Spinal cord (tissue), 9 donors: ENCODE measurements at regions not wholly inside any gene's neighbourhood (a gene's known extent, or its start where the extent isn't known, plus 50 kb on each side); places are given as distances from the start of the nearest gene placed in this dataset.

Experiments used
- DNase-seq, 6 donors: peaks; one replicate each; pipeline versions ENCODE4 v3.0.0 to v3.0.0-alpha.2; 2013 to 2015; ENCODE audit warnings: low spot score in 6 of 6, low read depth in 4 of 6
- H3K27ac ChIP-seq: one replicate; pipeline ENCODE4 v1.5.1; 2013; ENCODE audit warnings: low read depth, low read length, control low read depth
- H3K27me3 ChIP-seq: one replicate; pipeline ENCODE4 v1.6.1; 2013; ENCODE audit warnings: low read length; ENCODE audit not compliant: control insufficient read depth, insufficient read depth
- H3K36me3 ChIP-seq: one replicate; pipeline ENCODE4 v1.6.1; 2013; ENCODE audit warnings: low read length; ENCODE audit not compliant: control insufficient read depth, insufficient read depth
- H3K4me1 ChIP-seq: one replicate; pipeline ENCODE4 v1.6.1; 2013; ENCODE audit warnings: low read length; ENCODE audit not compliant: control insufficient read depth, insufficient read depth
- H3K4me3 ChIP-seq: one replicate; pipeline ENCODE4 v1.5.1; 2013; ENCODE audit warnings: low read depth, low read length, control low read depth
- H3K9me3 ChIP-seq: one replicate; pipeline ENCODE4 v1.6.1; 2013; ENCODE audit warnings: low read length; ENCODE audit not compliant: control insufficient read depth, insufficient read depth
- WGBS: methylation state at CpG from one replicate; pipeline ENCODE4 v1.1.5; 2013; ENCODE audit warnings: missing lambda C conversion rate; ENCODE audit not compliant: insufficient coverage; 5-methylcytosine and 5-hydroxymethylcytosine counted together
- donor health status: healthy.

DNA sequence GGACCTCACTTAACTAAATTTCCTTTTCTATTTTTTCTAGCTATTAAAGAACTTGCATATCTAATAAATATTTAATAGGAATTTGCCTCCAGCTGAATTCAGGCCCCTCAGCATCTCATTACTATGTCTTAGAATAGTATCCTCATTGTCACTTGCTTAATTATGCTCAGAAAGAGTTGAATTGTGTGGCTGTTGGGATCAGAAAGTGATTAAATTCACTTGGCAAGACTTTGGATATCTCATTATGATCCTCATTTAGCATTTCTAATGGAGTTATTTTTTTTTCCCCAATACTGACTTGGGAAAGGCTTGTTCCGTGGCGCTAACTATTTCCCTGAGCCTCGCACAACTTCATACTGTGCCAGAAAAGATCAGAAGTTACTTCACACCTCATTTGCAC lies 158.8 kb downstream of the IDS start:
- H3K27me3 ChIP-seq: no peaks in the 10 kb centered on the region
- H3K4me3 ChIP-seq: no peak overlapping the region
- H3K36me3 ChIP-seq: no peaks in the 10 kb centered on the region
- H3K4me1 ChIP-seq: no peaks in the 10 kb centered on the region
- no peak overlapping the region for H3K27ac ChIP-seq
- DNase-seq: peak in 2 of 6 donors; percentile 50 to 70
- WGBS: no CpG with 5 or more reads among the region's 3 CpGs
- no peaks in the 10 kb centered on the region for H3K9me3 ChIP-seq

- WGBS: no CpG with 5 or more reads among the region's 2 CpGs
Measured at GRCh38 chrX:149322316-149322715, 182.8 kb downstream of the IDS start.

GRCh38 chrX:149313871-149314371 lies 191.2 kb downstream of the IDS start:
- peak in 2 of 6 donors; percentile 63 to 86 for DNase-seq
- H3K4me3 ChIP-seq: no peak overlapping the region
- H3K27ac ChIP-seq: peak overlapping the region; percentile 1

More at GRCh38 chrX:149322316-149322715, 182.8 kb downstream of the IDS start:
- Histone ChIP-seq H3K9me3 (no peaks in the 10 kb centered on the region), H3K36me3 (no peaks in the 10 kb centered on the region), H3K4me3 (no peak overlapping the region), H3K27ac (no peak overlapping the region), H3K27me3 (no peaks in the 10 kb centered on the region), H3K4me1 (no peaks in the 10 kb centered on the region)
- DNase-seq: no peak

DNA sequence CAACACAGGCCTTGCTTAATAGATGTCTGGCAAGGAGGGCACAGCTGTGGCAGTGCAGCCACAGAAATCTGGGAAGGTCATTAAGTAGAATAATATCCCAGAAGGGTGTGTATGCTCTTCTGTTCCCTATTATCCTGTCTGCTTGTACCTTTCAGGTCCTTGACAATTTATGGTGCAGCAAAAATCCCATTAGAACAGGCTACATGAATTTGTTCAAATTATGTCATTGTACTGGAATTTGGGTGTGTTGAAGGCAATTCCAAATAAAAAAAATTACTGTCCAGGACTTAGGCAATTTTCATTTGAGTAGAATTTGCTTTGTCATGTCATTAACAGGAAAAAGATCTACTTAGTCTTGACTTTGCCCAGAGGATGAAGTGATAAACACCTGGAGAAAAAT lies 192.1 kb downstream of the IDS start:
- Histone ChIP-seq H3K9me3 (no peaks in the 10 kb centered on the region), H3K4me1 (no peaks in the 10 kb centered on the region), H3K36me3 (no peaks in the 10 kb centered on the region), H3K4me3 (no peak overlapping the region), H3K27ac (no peak overlapping the region), H3K27me3 (no peaks in the 10 kb centered on the region)
- no peak for DNase-seq

More at GRCh38 chrX:149313871-149314371, 191.2 kb downstream of the IDS start:
- H3K27me3 ChIP-seq: no peaks in the 10 kb centered on the region
- no peaks in the 10 kb centered on the region for H3K9me3 ChIP-seq
- 27% methylated on average over 8 of the region's 11 CpGs for WGBS
- no peaks in the 10 kb centered on the region for H3K36me3 ChIP-seq
- H3K4me1 ChIP-seq: no peaks in the 10 kb centered on the region

DNA sequence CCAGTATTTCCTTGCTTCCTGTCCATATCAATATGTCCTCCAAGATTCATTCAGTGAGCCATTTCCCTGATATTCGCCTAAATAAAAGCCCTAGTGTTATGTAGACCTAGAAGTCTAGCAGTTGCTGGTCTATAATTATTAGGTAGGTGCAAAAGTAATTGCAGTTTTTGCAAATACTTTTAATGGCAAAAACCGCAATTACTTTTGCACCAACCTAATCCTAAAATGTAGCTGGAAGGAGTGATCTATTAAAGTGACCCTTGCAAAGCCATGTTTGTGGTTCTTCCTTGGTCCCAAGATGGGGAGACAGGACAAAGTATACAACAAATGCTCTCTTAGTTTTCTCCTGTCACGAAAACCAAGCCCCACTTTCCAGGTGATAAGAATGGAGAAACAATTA lies 193.0 kb downstream of the IDS start:
- Histone ChIP-seq H3K4me3 (no peak overlapping the region), H3K27ac (no peak overlapping the region), H3K9me3 (no peaks in the 10 kb centered on the region), H3K4me1 (no peaks in the 10 kb centered on the region), H3K36me3 (no peaks in the 10 kb centered on the region), H3K27me3 (no peaks in the 10 kb centered on the region)
- DNase-seq: no peak
- no CpG with 5 or more reads among the region's 3 CpGs for WGBS

DNA sequence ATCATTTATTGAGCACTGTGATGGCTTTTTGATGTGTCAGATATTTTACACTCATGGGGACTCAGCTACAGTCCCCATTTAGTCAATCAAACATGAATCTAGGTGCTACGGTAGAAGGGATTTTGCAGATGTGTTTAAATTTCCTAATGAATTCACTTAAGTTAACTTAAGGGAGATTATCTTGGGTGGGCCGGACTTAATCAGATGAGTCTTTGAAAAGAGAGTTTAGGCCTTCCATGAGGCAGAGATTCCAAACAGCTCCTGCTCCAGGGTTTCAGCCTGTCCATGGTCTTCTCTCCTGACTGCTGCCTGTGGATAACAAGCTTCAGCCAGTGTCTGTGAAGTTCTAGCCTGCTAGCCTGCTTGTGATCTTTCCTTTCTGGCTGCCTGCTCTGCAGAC lies 202.4 kb downstream of the IDS start:
- Histone ChIP-seq H3K27me3 (no peaks in the 10 kb centered on the region), H3K27ac (no peak overlapping the region), H3K36me3 (no peaks in the 10 kb centered on the region), H3K4me1 (no peaks in the 10 kb centered on the region), H3K4me3 (no peak overlapping the region), H3K9me3 (no peaks in the 10 kb centered on the region)
- WGBS: 75% methylated on average over 1 of the region's 2 CpGs
- no peak for DNase-seq

DNA sequence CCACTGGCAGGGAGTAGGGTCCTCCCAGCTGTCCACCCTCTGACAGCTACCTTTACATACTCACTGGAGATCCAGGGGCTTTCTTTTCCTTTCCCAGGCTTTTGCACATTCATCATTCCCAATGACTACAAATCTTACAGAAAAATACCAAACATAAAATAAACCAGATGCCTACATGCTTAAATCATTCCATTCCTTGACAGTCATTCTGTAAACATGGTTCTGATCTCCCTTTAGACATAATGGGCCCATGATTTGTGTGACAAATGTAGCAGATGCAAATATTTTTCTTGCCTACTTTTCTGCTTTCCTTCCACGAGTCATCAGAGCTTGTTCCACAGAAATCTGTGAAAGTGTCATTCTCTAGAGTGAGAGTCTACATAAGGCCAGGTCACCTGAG lies 207.0 kb downstream of the IDS start:
- WGBS: 0% methylated on average over 1 of the region's 1 CpG
- H3K27me3 ChIP-seq: no peaks in the 10 kb centered on the region

DNA sequence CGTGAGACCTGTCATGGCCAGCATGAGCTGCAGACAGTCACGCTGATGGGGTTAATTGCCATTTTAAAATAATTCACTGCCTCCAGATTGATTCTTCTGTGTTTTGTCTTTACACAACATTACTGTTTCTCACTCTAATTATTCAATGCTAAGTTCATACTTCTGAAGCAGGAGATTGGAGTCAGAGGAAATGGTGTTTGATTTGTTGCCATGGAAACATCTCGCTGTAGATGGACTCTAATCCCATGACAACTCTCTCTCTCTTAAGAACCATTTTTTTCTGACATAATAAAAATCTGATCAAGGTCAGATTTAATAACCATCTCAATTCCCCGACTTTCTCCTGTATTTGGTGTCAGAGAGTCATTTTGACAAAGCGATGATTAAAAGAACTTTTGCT lies 209.0 kb downstream of the IDS start:
- H3K4me3 ChIP-seq: no peak overlapping the region
- peak in 2 of 6 donors; percentile 24 to 68 for DNase-seq
- H3K4me1 ChIP-seq: no peaks in the 10 kb centered on the region
- no peaks in the 10 kb centered on the region for H3K9me3 ChIP-seq
- no peak overlapping the region for H3K27ac ChIP-seq
- no peaks in the 10 kb centered on the region for H3K36me3 ChIP-seq
- no peaks in the 10 kb centered on the region for H3K27me3 ChIP-seq
- WGBS: no CpG with 5 or more reads among the region's 5 CpGs

More for the DNA sequence above, 207.0 kb downstream of the IDS start:
- DNase-seq: no peak
- H3K27ac ChIP-seq: no peak overlapping the region
- no peaks in the 10 kb centered on the region for H3K9me3 ChIP-seq
- H3K36me3 ChIP-seq: no peaks in the 10 kb centered on the region
- no peaks in the 10 kb centered on the region for H3K4me1 ChIP-seq
- no peak overlapping the region for H3K4me3 ChIP-seq

- 42% methylated on average over 2 of the region's 4 CpGs for WGBS
Measured at GRCh38 chrX:149286940-149287349, 218.2 kb downstream of the IDS start.

GRCh38 chrX:149284616-149285015 lies 220.5 kb downstream of the IDS start:
- no peaks in the 10 kb centered on the region for H3K4me1 ChIP-seq
- H3K4me3 ChIP-seq: no peak overlapping the region
- H3K9me3 ChIP-seq: peaks cover 1% of the 10 kb centered on the region
- no peak for DNase-seq
- WGBS: 60% methylated on average over 1 of the region's 3 CpGs
- peaks cover 4% of the 10 kb centered on the region for H3K27me3 ChIP-seq
- H3K27ac ChIP-seq: no peak overlapping the region
- no peaks in the 10 kb centered on the region for H3K36me3 ChIP-seq

More at GRCh38 chrX:149286940-149287349, 218.2 kb downstream of the IDS start:
- peak in 5 of 6 donors; percentile 22 to 88 (median 44) for DNase-seq
- Histone ChIP-seq H3K27me3 (peaks cover 4% of the 10 kb centered on the region), H3K4me1 (no peaks in the 10 kb centered on the region), H3K9me3 (peaks cover 1% of the 10 kb centered on the region), H3K27ac (no peak overlapping the region), H3K36me3 (no peaks in the 10 kb centered on the region), H3K4me3 (no peak overlapping the region)
